GM21723 (cell line): ENCODE measurements at regions not wholly inside any gene's neighbourhood (a gene's known extent, or its start where the extent isn't known, plus 50 kb on each side); places are given as distances from the start of the nearest gene placed in this dataset.
"Not testable (repeated sequence)": the region's sequence is repeated elsewhere in the genome, so short reads cannot be mapped to it uniquely, and the experiment has no call there.

Experiments used
- ATAC-seq: cut with Tn5 transposase; IDR thresholded peaks from one replicate; pipeline ENCODE4 v1.9.1; 2021; ENCODE audit warnings: mild to moderate bottlenecking, moderate library complexity; ENCODE audit not compliant: unreplicated experiment

- ATAC-seq, result no peak
Measured at GRCh38 chr12:124375789-124376175, 80.9 kb downstream of the RFLNA start.

- no peak for ATAC-seq
Measured at GRCh38 chr12:124375141-124375788, 80.4 kb downstream of the RFLNA start.

GRCh38 chr12:124374567-124374966 lies 79.7 kb downstream of the RFLNA start:
- no peak for ATAC-seq

GRCh38 chr12:124374147-124374546 lies 79.3 kb downstream of the RFLNA start:
- no peak for ATAC-seq

- not testable (repeated sequence) for ATAC-seq
Measured at GRCh38 chr12:124373701-124374100, 78.8 kb downstream of the RFLNA start.

- ATAC-seq, result no peak
Measured at GRCh38 chr12:124372831-124373230, 77.9 kb downstream of the RFLNA start.

GRCh38 chr12:124371970-124372555 lies 77.2 kb downstream of the RFLNA start:
- no peak for ATAC-seq

GRCh38 chr12:124371366-124371765 lies 76.5 kb downstream of the RFLNA start:
- ATAC-seq, result no peak

GRCh38 chr12:124370851-124371250 lies 76.0 kb downstream of the RFLNA start:
- no peak for ATAC-seq

GRCh38 chr12:124370384-124370783 lies 75.5 kb downstream of the RFLNA start:
- no peak for ATAC-seq

- ATAC-seq, result no peak
Measured at GRCh38 chr12:124369827-124370378, 75.0 kb downstream of the RFLNA start.

GRCh38 chr12:124369055-124369826 lies 74.3 kb downstream of the RFLNA start:
- ATAC-seq, result no peak

- ATAC-seq, result no peak
Measured at GRCh38 chr12:124368421-124369032, 73.6 kb downstream of the RFLNA start.

GRCh38 chr12:124365726-124366430 lies 71.0 kb downstream of the RFLNA start:
- ATAC-seq, result no peak
